SK-N-MC (cell line): ENCODE measurements at regions not wholly inside any gene's neighbourhood (a gene's known extent, or its start where the extent isn't known, plus 50 kb on each side); places are given as distances from the start of the nearest gene placed in this dataset.

Experiments
- EZH2 ChIP-seq: fragments of 200-600 bp; sonication (generic); IDR thresholded peaks from one replicate; pipeline ENCODE4 v1.6.1; 2017; ENCODE audit warnings: antibody characterized with exemption
- FOXP2 ChIP-seq: optimal IDR thresholded peaks from 2 replicates; pipeline ENCODE3; 2011; ENCODE audit warnings: mild to moderate bottlenecking, moderate library complexity; ENCODE audit not compliant: insufficient read depth; ENCODE audit errors: extremely low read length, control extremely low read depth
- POLR2AphosphoS5 ChIP-seq: IDR thresholded peaks from 2 replicates; pipeline ENCODE4 v1.6.1; 2012; ENCODE audit warnings: mild to moderate bottlenecking, low read depth, low read length, borderline replicate concordance

DNA sequence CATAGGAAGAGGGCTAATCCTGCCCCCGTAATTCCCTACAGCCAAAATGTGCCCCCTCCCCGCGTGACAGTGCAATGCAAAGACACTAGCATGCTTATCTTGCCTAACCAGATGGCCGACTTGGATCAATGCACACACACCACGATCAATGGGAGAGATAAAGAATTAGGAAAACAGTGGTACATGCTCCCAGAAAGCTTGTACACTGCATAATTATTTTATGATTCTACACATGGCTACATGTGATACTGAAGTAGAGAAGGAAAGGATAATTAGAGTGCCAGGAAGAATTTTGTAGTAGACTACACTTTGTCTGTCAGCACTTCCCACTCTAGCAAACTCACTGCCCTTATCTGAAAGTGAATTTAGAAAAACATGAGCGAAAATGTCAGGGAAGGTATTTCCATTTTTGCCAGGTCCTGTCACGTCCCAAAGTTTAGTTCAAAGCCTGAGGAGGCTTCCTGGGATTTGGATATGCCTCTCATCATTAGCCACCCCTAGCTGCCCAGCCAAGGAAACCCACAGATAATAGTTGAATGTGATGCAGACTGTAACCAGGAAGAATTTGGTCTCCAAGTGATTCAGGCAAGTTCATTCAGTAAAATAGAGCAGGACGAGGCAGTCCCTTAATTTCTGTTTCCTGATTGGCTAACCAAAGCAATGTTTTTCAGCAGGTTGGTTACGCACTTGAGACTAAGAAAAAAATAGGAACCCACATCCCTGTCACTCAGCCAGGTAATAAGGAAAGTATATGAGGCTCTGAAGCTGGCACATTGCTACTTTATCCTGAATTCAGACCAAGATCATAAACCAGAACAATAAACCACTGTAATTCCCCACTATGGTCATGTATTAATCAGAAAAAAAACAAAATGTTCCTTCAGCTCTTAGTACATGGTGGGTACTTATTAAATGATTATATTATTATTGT, 199.6 kb upstream of the OTX2 start:
- TF ChIP-seq EZH2 (no peak), POLR2AphosphoS5 (no peak), FOXP2 (no peak)
